IMR-90 (cell line): ENCODE measurements at regions not wholly inside any gene's neighbourhood (a gene's known extent, or its start where the extent isn't known, plus 50 kb on each side); places are given as distances from the start of the nearest gene placed in this dataset.

Source experiments
- ATAC-seq: fragments of 200-7000 bp; cut with Tn5 transposase; 2 replicates; pipeline ENCODE4 v1.9.1; 2020; ENCODE audit warnings: low read depth, mild to moderate bottlenecking, moderate library complexity
- BruUV-seq: library from RNA; stranded (reverse); fragments of 400-500 nt; replicated peaks from 2 replicates; lab custom pipeline; 2021; lab: Mats Ljungman, UMichigan
- CTCF ChIA-PET: fragments of 300-600 bp; formaldehyde crosslinking; extraction: SDS; loops from one replicate; lab custom pipeline; 2021; ENCODE audit warnings: antibody characterized with exemption; lab: Yijun Ruan, JAX
- POLR2A ChIA-PET: fragments of 300-600 bp; sonication (Branson Sonifier 250); formaldehyde crosslinking; loops from one replicate; lab custom pipeline; 2022; ENCODE audit warnings: antibody characterized with exemption; ENCODE audit not compliant: unreplicated experiment; lab: Charles Lee
- DNase-seq: peaks from one replicate; pipeline ENCODE4 v3.0.0; 2013
- H2AFZ ChIP-seq: replicated peaks from 2 replicates; pipeline ENCODE3; 2013; ENCODE audit warnings: low read length, mild to moderate bottlenecking; ENCODE audit not compliant: poor library complexity
- H2AK5ac ChIP-seq: 2 replicates; pipeline ENCODE4 v1.6.1; 2013; ENCODE audit warnings: low read depth, low read length, inconsistent platforms
- H2AK9ac ChIP-seq: replicated peaks from 2 replicates; pipeline ENCODE3; 2013; ENCODE audit warnings: mild to moderate bottlenecking, low read depth, low read length, moderate library complexity; ENCODE audit not compliant: poor library complexity
- H2BK120ac ChIP-seq: 2 replicates; pipeline ENCODE4 v1.6.1; 2013; ENCODE audit warnings: low read depth, low read length, inconsistent platforms
- H2BK15ac ChIP-seq: 3 replicates; pipeline ENCODE4 v1.6.1; 2013; ENCODE audit warnings: low read depth, low read length, inconsistent platforms
- H2BK20ac ChIP-seq: 2 replicates; pipeline ENCODE4 v1.6.1; 2013; ENCODE audit warnings: low read depth, mild to moderate bottlenecking, inconsistent platforms, low read length, moderate library complexity
- H2BK5ac ChIP-seq: 2 replicates; pipeline ENCODE4 v1.6.1; 2013; ENCODE audit warnings: mild to moderate bottlenecking, low read depth, low read length, inconsistent platforms; ENCODE audit not compliant: poor library complexity, severe bottlenecking
- H3K14ac ChIP-seq: replicated peaks from 2 replicates; pipeline ENCODE4 v1.6.1; 2013; ENCODE audit warnings: low read depth, low read length, inconsistent platforms
- H3K18ac ChIP-seq: 2 replicates; pipeline ENCODE4 v1.6.1; 2013; ENCODE audit warnings: low read depth, low read length, control low read depth
- H3K23ac ChIP-seq: 2 replicates; pipeline ENCODE4 v1.6.1; 2013; ENCODE audit warnings: low read depth, low read length, inconsistent platforms
- H3K27ac ChIP-seq: 2 replicates; pipeline ENCODE4 v1.5.1; 2013; ENCODE audit warnings: mild to moderate bottlenecking, control low read depth, low read length; ENCODE audit not compliant: insufficient read depth
- H3K27me3 ChIP-seq: 2 replicates; pipeline ENCODE4 v1.6.1; 2013; ENCODE audit warnings: low read length; ENCODE audit not compliant: control insufficient read depth, insufficient read depth
- H3K36me3 ChIP-seq: 2 replicates; pipeline ENCODE4 v1.6.1; 2013; ENCODE audit warnings: low read length, mixed read lengths; ENCODE audit not compliant: control insufficient read depth, insufficient read depth
- H3K4ac ChIP-seq: 2 replicates; pipeline ENCODE4 v1.6.1; 2013; ENCODE audit warnings: low read depth, low read length, inconsistent platforms
- H3K4me1 ChIP-seq: 2 replicates; pipeline ENCODE4 v1.6.1; 2013; ENCODE audit warnings: low read length, mixed read lengths; ENCODE audit not compliant: control insufficient read depth, insufficient read depth
- H3K4me2 ChIP-seq: 2 replicates; pipeline ENCODE4 v1.6.1; 2013; ENCODE audit warnings: low read depth, mild to moderate bottlenecking, control low read depth, low read length, moderate library complexity
- H3K4me3 ChIP-seq: 2 replicates; pipeline ENCODE4 v1.5.1; 2013; ENCODE audit warnings: low read depth, mild to moderate bottlenecking, control low read depth, low read length, moderate library complexity; ENCODE audit not compliant: insufficient read depth
- H3K56ac ChIP-seq: 2 replicates; pipeline ENCODE4 v1.6.1; 2013; ENCODE audit warnings: low read length, inconsistent platforms; ENCODE audit not compliant: insufficient read depth; ENCODE audit errors: extremely low read depth
- H3K79me1 ChIP-seq, 2 experiments: 2 replicates each; pipeline ENCODE4 v1.6.1; 2013; ENCODE audit warnings: low read length in 2 of 2, inconsistent platforms in 1 of 2, low read depth in 1 of 2
- H3K9ac ChIP-seq: 2 replicates; pipeline ENCODE4 v1.6.1; 2013; ENCODE audit warnings: low read depth, low read length, control low read depth
- H3K9me1 ChIP-seq: 2 replicates; pipeline ENCODE4 v1.6.1; 2013; ENCODE audit warnings: low read length, inconsistent platforms; ENCODE audit not compliant: insufficient read depth
- H3K9me3 ChIP-seq: 2 replicates; pipeline ENCODE4 v1.6.1; 2013; ENCODE audit warnings: low read length; ENCODE audit not compliant: control insufficient read depth, insufficient read depth
- H4K20me1 ChIP-seq: 2 replicates; pipeline ENCODE4 v1.6.1; 2013; ENCODE audit warnings: low read length, inconsistent platforms; ENCODE audit not compliant: insufficient read depth
- H4K5ac ChIP-seq: 2 replicates; pipeline ENCODE4 v1.6.1; 2013; ENCODE audit warnings: mild to moderate bottlenecking, low read depth, low read length, control low read depth
- H4K8ac ChIP-seq, 2 experiments: 2 replicates each; pipeline ENCODE4 v1.6.1; 2013; ENCODE audit warnings: low read depth in 2 of 2, low read length in 2 of 2, control low read depth in 1 of 2, inconsistent platforms in 1 of 2
- H4K91ac ChIP-seq: 2 replicates; pipeline ENCODE4 v1.6.1; 2013; ENCODE audit warnings: low read depth, low read length, inconsistent platforms; ENCODE audit not compliant: insufficient read depth
- BHLHE40 ChIP-seq: fragments of 150-350 bp; IDR thresholded peaks from 2 replicates; pipeline ENCODE4 v1.6.1; 2016; ENCODE audit warnings: mild to moderate bottlenecking, low read depth, low read length
- CEBPB ChIP-seq: IDR thresholded peaks from 2 replicates; pipeline ENCODE4 v1.6.1; 2012; ENCODE audit warnings: low read depth, low read length, improper control_type of control experiment
- CHD1 ChIP-seq: IDR thresholded peaks from 2 replicates; pipeline ENCODE4 v1.6.1; 2012; ENCODE audit warnings: low read depth, low read length, improper control_type of control experiment
- FOS ChIP-seq: fragments of 150-350 bp; IDR thresholded peaks from 2 replicates; pipeline ENCODE4 v1.6.1; 2016; ENCODE audit warnings: low read depth, low read length
- MAFK ChIP-seq: IDR thresholded peaks from 2 replicates; pipeline ENCODE4 v1.6.1; 2012; ENCODE audit warnings: low read depth, low read length, improper control_type of control experiment
- MAZ ChIP-seq: IDR thresholded peaks from 2 replicates; pipeline ENCODE4 v1.6.1; 2012; ENCODE audit warnings: low read depth, mild to moderate bottlenecking, low read length, improper control_type of control experiment, moderate library complexity, borderline replicate concordance
- MXI1 ChIP-seq: IDR thresholded peaks from 2 replicates; pipeline ENCODE4 v1.6.1; 2012; ENCODE audit warnings: low read depth, mild to moderate bottlenecking, low read length, moderate library complexity, borderline replicate concordance
- NFE2L2 ChIP-seq: fragments of 150-350 bp; IDR thresholded peaks from 2 replicates; pipeline ENCODE4 v1.6.1; 2016; ENCODE audit warnings: low read depth, mild to moderate bottlenecking, low read length
- POLR2A ChIP-seq: IDR thresholded peaks from 2 replicates; pipeline ENCODE4 v1.6.1; 2012; ENCODE audit warnings: mild to moderate bottlenecking, low read depth, low read length
- RAD21 ChIP-seq: IDR thresholded peaks from 2 replicates; pipeline ENCODE4 v1.6.1; 2012; ENCODE audit warnings: low read length, improper control_type of control experiment
- RCOR1 ChIP-seq: IDR thresholded peaks from 2 replicates; pipeline ENCODE4 v1.6.1; 2012; ENCODE audit warnings: mild to moderate bottlenecking, low read length, improper control_type of control experiment; ENCODE audit not compliant: insufficient replicate concordance
- RFX5 ChIP-seq: IDR thresholded peaks from 2 replicates; pipeline ENCODE4 v1.8.0; 2012; ENCODE audit warnings: low read depth, mild to moderate bottlenecking, low read length, moderate library complexity
- WGBS, 2 experiments: methylation state at CpG; one replicate each; pipeline versions ENCODE4 v1.1.5 to v1.1.7; 2013; ENCODE audit warnings: missing lambda C conversion rate in 2 of 2; ENCODE audit not compliant: insufficient read length in 1 of 2; ENCODE audit errors: extremely low coverage in 2 of 2; 5-methylcytosine and 5-hydroxymethylcytosine counted together
- dilution Hi-C: fragments of 300-500 bp; cut with HindIII; formaldehyde crosslinking; loops from one replicate; pipeline ENCODE4 v1.14.3; 2018; ENCODE audit warnings: low sequenced_read_pairs; ENCODE audit not compliant: unreplicated experiment
- in situ Hi-C: fragments of 300-500 bp; cut with MboI; formaldehyde crosslinking; loops from 3 replicates; pipeline ENCODE4 v1.14.3; 2019; ENCODE audit warnings: low sequenced_read_pairs, inconsistent platforms, mixed read lengths
- intact Hi-C: fragments of 100-400 bp; cut with micrococcal nuclease; formaldehyde crosslinking; loops from 2 replicates; pipeline ENCODE4 v1.10.0; 2022
- TF ChIP-seq, protein P1 (sequence below): conservative IDR thresholded peaks from 2 replicates; pipeline ENCODE4 v1.5.1; 2012; ENCODE audit warnings: mild to moderate bottlenecking, low read depth, low read length, improper control_type of control experiment
- TF ChIP-seq, protein P2 (sequence below): fragments of 150-350 bp; IDR thresholded peaks from 2 replicates; pipeline ENCODE4 v1.6.1; 2017; ENCODE audit warnings: mild to moderate bottlenecking, antibody characterized with exemption, low read length, low read depth

DNA sequence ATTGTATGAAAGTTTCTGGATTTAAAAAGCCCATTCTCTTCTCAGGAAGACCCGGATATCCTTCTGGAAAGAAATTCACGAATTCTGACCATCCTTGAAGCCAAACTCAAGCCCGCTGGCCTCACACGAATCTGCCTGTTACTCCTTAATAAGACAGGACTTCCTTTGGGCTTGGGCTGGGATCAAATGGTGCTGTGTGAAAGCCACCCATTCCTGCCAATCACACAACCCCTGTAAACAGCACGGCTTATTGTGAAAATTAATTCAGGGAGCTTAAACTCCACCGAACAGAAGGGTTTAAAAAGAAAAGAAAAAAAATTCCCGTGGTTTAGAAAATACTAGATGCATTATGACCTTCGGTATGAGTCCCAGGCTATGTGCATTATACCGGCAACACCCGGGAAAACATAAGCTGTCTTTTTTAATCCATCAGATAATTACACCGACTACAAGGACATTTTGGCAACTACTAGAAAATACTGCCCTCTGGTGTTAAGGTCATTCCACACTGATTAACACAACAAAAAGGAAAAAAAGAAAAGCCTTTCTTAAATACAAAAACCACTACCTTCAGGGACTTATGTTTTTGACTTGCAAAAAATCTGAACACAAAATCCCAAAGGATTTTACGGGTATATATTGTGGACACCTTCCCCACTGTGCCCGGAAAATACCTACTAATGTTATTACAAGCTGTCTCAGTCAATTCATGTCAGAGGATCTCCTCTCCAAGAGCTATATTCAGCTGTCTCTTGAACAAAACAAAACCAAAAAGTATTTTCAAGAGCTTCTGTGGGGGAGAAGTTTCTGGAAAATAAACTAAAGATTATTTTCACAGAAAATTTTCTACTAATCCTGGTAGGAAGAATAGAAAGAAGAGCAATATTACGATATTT is 76.0 kb upstream of the LSM14A start (continued):
- no peak for TF ChIP-seq RCOR1
- TF ChIP-seq CEBPB, result no peak

DNA sequence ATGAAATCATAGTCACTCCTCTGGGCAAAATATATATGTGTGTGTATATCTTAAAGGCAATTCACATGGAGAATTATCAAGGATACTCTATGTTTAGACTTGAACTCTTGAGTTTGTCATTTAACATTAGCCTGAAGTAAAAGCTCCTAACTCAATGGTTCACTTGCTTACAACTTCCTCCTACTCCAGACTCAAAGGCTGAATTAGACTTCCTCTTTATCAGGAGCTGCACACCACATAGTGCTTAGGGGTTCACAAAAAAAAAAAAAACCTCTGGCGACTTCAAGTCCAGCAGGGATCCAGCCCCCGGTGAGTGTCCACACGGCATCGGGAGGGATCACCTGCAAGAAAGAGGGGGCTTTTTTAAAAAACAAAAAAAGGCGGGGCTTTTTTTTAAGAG is 68.2 kb upstream of the LSM14A start:
- Histone ChIP-seq H2AFZ (no peak overlapping the region), H3K4me2 (no peak overlapping the region), H3K18ac (no peak overlapping the region), H3K9me3 (no peaks in the 10 kb centered on the region), H3K4me1 (no peaks in the 10 kb centered on the region), H3K9ac (no peak overlapping the region), H2AK9ac (no peak overlapping the region), H3K27ac (no peak overlapping the region), H3K9me1 (no peaks in the 10 kb centered on the region), H3K14ac (no peak overlapping the region), H3K4me3 (no peak overlapping the region), H3K23ac (no peak overlapping the region), H3K79me1 (no peaks in the 10 kb centered on the region), H2BK20ac (no peak overlapping the region), H3K27me3 (peaks cover 7% of the 10 kb centered on the region), H4K91ac (no peak overlapping the region), H4K8ac (no peak overlapping the region), H3K56ac (no peak overlapping the region), H2BK120ac (no peak overlapping the region), H3K36me3 (no peaks in the 10 kb centered on the region), H2AK5ac (no peak overlapping the region), H4K20me1 (no peaks in the 10 kb centered on the region), H2BK5ac (no peak overlapping the region), H3K4ac (no peak overlapping the region), H4K5ac (no peak overlapping the region), H2BK15ac (no peak overlapping the region)
- ChIA-PET POLR2A (no interaction called here), CTCF (interaction anchor here (1.1 to 3.4 kb wide), 2 partner anchors 8 to 326 kb away, joined by 4 to 15 read pairs; no protein-coding TSS in a partner anchor)
- in situ Hi-C loops (no loop called here), intact Hi-C loops (no loop called here), dilution Hi-C loops (no loop called here)
- no peak for ATAC-seq
- no peak for DNase-seq
- BruUV-seq, result no TSS peak
- WGBS, 2 experiments, result 76% methylated on average over 4 of the region's 5 CpGs; no CpG with 5 or more reads in 1 of the 2 experiments
- no peak for TF ChIP-seq NFE2L2
- no peak for TF ChIP-seq MAZ
- no peak for TF ChIP-seq RAD21
- TF ChIP-seq FOS, result no peak
- no peak for TF ChIP-seq CHD1
- TF ChIP-seq BHLHE40, result no peak
- no peak for TF ChIP-seq RCOR1
- TF ChIP-seq, protein P1, sequence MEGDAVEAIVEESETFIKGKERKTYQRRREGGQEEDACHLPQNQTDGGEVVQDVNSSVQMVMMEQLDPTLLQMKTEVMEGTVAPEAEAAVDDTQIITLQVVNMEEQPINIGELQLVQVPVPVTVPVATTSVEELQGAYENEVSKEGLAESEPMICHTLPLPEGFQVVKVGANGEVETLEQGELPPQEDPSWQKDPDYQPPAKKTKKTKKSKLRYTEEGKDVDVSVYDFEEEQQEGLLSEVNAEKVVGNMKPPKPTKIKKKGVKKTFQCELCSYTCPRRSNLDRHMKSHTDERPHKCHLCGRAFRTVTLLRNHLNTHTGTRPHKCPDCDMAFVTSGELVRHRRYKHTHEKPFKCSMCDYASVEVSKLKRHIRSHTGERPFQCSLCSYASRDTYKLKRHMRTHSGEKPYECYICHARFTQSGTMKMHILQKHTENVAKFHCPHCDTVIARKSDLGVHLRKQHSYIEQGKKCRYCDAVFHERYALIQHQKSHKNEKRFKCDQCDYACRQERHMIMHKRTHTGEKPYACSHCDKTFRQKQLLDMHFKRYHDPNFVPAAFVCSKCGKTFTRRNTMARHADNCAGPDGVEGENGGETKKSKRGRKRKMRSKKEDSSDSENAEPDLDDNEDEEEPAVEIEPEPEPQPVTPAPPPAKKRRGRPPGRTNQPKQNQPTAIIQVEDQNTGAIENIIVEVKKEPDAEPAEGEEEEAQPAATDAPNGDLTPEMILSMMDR, result no peak
- no peak for TF ChIP-seq MXI1
- no peak for TF ChIP-seq RFX5
- no peak for TF ChIP-seq MAFK
- TF ChIP-seq CEBPB, result no peak
- TF ChIP-seq POLR2A, result no peak
- TF ChIP-seq, protein P2, sequence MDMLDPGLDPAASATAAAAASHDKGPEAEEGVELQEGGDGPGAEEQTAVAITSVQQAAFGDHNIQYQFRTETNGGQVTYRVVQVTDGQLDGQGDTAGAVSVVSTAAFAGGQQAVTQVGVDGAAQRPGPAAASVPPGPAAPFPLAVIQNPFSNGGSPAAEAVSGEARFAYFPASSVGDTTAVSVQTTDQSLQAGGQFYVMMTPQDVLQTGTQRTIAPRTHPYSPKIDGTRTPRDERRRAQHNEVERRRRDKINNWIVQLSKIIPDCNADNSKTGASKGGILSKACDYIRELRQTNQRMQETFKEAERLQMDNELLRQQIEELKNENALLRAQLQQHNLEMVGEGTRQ, result no peak
